C4-2B (cell line): ENCODE measurements at regions not wholly inside any gene's neighbourhood (a gene's known extent, or its start where the extent isn't known, plus 50 kb on each side); places are given as distances from the start of the nearest gene placed in this dataset.

Source experiments
- CTCF ChIP-seq: fragments of 450-650 bp; conservative IDR thresholded peaks from 2 replicates; pipeline ENCODE4 v1.5.1; 2017; ENCODE audit warnings: mild to moderate bottlenecking
- ZFX ChIP-seq: fragments of 450-650 bp; IDR thresholded peaks from 2 replicates; pipeline ENCODE4 v1.6.1; 2017

DNA sequence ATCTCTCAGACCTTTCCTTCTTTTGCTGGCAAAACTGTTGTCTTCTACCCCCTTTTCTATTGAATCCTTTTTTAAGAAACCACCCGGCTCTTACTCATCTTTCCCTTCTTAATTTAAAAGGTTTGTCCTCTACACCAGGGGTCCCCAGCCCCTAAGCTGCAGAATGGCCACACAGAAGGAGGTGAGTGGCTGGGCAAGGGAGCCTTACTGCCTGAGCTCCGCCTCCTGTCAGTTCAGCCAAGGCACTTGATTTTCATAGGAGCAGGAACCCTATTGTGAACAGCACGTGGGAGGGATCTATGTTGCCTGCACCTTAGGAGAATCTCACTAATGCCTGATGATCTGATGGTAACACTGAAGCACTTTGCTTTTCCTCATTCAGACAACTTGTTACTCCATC lies 726.3 kb upstream of the INTU start:
- TF ChIP-seq CTCF (no peak), ZFX (no peak)
